Stimulated activated naive CD8-positive, alpha-beta T cell treated with anti-CD3 and anti-CD28 coated beads, Interleukin-15, Interleukin-2, amounts not matched to agents 100 U/mL and 50 U/mL, for 24 hours (primary cell): ENCODE measurements at regions not wholly inside any gene's neighbourhood (a gene's known extent, or its start where the extent isn't known, plus 50 kb on each side); places are given as distances from the start of the nearest gene placed in this dataset.

Experiments used
- ATAC-seq: fragments of 150-1000 bp; cut with Tn5 transposase; one replicate; pipeline ENCODE4 v1.10.0; 2021
- DNase-seq: peaks from one replicate; pipeline ENCODE4 v3.0.0; 2021

DNA sequence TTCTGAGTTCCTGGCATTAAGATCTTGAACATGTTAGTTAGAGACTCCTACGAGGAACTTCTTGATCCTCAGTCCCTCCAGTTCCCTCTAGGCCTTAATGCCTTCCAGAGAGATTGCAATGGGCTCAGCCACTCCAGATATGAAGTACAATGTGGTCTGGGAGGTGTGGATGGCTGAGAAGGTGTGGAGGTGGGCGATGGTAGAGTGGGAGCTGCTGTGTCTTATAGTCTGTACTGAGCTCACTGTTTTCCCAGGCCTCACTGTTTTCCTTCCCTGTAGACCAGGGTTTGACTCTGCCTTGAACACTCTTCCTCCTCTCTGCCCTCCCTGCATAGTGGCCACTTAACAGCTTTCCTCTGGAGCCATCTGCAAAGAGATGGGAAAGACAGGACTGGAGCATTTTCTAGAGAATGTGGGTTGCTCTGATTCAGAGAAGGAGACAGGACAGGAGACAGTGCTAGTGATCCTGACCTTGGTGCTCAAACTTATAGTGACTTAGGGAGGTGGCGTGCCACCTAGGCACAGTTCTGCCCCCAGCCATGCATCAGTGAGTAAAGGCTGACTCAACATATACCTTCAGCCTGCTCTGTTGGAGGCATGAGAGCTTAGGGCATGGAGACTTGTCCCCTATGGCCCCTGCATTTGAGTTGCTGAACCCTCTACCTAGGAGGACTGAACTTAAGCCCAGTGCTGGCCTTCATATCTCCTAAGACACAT is 129.7 kb downstream of the TDRD15 start:
- ATAC-seq (peak; percentile 23), DNase-seq (no peak)

GRCh38 chr2:21254170-21254965 is 130.6 kb downstream of the TDRD15 start:
- ATAC-seq = no peak
- DNase-seq = no peak

GRCh38 chr2:21256006-21256405 is 132.2 kb downstream of the TDRD15 start:
- ATAC-seq (no peak), DNase-seq (no peak)

GRCh38 chr2:21257621-21258020 is 133.9 kb downstream of the TDRD15 start:
- ATAC-seq (no peak), DNase-seq (no peak)

DNA sequence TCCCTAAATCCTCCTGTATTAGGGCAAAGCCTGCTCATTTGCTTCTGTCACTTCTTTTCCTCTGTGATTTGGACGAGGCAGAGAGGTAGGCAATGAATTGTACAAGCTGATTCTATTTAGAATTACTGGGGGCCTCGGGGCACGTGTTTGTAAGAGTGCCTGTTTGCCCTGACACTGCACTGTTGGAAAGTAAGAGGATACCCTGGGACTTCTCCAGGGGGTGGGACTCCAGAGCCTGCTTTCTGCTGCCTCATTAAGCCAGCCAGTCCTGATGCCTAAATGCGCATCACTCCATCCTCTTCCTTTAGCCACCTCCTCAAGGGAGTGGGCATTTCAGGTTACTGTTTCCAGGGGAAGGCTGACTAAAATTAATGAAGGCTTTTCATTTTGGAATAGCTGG is 134.3 kb downstream of the TDRD15 start:
- DNase-seq = no peak
- no peak for ATAC-seq

- ATAC-seq = no peak
- DNase-seq = no peak
These were observed 136.5 kb downstream of the TDRD15 start for GRCh38 chr2:21260311-21260710.

- ATAC-seq (no peak), DNase-seq (no peak)
These were observed 137.8 kb downstream of the TDRD15 start for GRCh38 chr2:21261591-21261990.

DNA sequence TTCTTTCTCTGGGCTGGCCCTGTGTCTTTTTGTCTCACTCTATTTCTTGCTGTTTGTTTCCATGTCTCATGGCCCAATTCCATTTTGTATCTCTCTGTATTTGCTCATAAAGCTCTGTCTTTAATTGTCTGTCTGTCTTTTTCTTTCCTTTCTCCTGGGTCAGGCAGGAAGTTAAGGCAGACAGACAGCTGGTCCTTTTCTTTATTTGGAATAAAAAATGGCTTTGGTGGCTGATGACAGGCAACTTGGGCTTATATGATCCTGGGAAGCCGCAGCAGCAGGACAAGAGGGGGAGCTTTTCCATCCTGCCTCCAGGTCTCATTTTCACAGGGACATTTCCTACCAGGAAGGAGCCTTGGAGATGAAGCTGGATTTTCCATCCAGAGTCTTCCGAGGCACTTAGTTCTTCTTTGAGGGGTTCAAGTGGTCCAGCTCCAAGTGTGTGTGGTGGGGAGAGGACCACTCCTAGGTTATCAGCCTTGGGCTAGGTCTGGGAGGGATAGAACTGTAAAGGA is 138.7 kb downstream of the TDRD15 start:
- DNase-seq = no peak
- no peak for ATAC-seq

DNA sequence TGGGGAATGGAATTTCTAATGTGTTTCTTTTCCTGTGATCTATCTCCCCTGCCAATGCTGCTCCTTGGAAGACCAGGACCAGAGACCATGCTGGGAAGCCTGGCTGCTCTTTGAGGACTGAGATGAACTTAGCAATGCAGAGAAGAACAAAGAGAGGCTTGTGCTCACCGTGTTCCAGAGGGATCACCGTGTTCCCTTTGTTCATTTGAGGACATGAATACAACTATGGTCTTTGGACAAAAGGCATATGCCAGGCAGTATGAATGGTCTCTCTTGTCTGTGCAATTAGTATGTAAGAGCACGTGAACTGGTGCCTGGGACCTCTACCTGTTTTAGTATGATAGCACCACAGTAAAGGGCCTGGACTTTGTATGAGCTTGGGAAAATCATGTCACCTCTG is 139.9 kb downstream of the TDRD15 start:
- no peak for ATAC-seq
- no peak for DNase-seq

GRCh38 chr2:21265752-21266151 is 142.0 kb downstream of the TDRD15 start:
- ATAC-seq = no peak
- no peak for DNase-seq

GRCh38 chr2:21267232-21267835 is 143.6 kb downstream of the TDRD15 start:
- no peak for ATAC-seq
- no peak for DNase-seq

DNA sequence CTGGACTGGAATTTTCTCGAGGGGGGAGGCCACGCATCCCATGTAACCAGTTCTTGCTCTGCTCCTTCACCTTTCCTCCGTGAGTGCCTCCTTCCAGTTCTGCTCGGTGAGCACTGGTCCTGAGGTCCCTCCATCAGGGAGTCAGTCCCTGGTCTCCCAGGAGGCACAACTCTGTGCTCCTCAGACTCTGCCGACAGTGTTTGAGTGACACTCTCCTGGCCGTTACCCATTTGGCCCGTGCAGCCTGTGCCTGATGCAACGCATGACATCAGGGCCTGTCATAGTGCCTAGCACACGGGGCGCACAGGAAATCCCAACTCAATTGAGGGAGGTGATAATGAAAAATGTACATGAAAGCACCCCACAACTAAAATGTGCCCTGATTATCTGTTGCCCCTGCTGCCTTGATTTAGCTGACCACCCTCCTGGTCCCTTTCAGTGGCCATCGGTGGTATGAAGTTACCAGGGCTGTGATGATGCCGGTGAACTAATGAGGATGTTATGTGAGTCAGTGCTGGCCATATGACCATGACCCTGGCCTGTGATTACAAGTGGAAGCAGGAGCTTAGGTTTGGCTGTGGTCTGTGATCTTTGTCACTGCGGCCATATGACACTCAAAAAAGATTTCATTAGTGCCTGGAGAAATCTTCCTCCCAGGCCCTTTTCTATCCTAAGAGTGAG is 144.6 kb downstream of the TDRD15 start:
- ATAC-seq (no peak), DNase-seq (no peak)

- no peak for DNase-seq
- ATAC-seq = no peak
These were observed 145.1 kb downstream of the TDRD15 start for GRCh38 chr2:21268878-21269224.

DNA sequence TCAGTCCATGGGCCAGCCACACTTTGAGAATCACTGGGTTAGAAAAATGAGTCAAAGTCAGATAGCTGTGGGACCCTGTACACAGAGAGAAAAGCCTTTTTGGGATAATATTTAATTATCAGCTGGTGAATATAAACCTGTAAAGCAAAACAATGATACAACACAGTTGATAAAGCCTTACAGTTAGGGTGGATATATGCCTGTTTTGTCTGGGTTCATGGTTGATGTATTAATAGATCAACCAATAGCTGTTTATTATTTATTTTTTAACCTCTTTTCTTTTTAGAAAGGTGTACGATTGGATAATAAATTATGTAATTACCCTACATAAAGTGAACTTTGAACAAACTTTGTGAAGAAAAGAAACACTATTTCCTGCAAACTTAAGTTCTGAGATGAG is 145.6 kb downstream of the TDRD15 start:
- ATAC-seq (no peak), DNase-seq (no peak)

DNA sequence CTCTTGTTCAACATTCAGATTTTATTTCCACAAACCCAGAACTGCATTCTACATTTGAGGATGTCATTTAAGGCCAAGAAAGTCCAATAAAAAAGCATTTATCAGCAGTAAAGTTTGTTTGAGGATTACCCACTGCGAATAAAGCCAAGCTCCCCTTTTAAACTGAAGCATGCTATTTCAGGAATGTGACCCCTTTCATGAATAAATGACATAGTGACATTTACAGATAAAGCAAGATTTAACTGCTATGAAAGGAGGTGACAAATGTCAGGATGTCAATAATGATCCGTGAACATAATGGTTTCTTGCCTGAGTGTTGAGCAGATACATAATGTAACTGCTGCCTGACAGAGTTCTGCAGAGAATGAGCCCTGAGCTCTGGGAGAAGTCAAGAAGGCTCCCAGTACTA is 146.3 kb downstream of the TDRD15 start:
- DNase-seq (no peak), ATAC-seq (no peak)

GRCh38 chr2:21270708-21271122 is 146.9 kb downstream of the TDRD15 start:
- DNase-seq (no peak), ATAC-seq (no peak)

GRCh38 chr2:21276163-21276562 is 152.4 kb downstream of the TDRD15 start:
- DNase-seq (no peak), ATAC-seq (no peak)

GRCh38 chr2:21277068-21278056 is 153.6 kb downstream of the TDRD15 start:
- DNase-seq = no peak
- no peak for ATAC-seq

- no peak for DNase-seq
- no peak for ATAC-seq
These were observed 155.8 kb downstream of the TDRD15 start for GRCh38 chr2:21279525-21279924.

DNA sequence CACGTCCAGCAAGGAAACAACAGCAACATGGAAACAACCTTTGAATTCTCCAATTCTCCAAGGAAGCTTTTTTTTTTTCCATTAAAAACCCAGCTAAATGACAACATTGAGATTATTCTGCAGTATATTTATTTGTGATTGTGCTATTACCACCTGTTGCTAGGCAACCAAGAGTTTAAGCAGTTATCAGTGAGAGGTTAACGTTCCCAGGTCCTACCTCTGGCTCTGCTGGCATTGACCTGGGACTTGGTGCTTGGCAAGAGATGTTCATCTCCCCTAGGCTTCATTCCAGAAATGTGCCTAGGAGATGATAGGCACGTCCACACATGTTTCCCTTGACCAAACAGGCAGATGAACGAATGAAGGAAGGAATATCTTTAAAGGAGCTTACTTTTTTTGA is 157.0 kb downstream of the TDRD15 start:
- ATAC-seq = no peak
- DNase-seq = no peak

DNA sequence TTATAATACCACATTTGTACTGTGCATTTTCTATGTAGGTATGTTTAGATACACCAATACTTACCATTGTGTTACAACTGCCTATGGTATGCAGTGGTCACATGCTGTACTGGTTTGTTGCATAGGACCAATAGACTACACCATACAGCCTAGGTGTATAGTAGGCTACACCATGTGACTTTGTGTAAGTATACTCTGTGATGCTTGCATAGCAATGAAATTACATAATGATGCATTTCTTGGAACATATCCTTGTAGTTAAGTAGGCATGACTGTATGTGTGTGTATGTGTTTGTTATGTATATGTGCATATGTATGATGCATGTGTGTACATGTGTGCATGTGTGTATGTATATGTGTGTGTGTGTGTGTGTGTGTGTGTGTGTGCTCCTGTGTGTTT is 157.6 kb downstream of the TDRD15 start:
- DNase-seq (no peak), ATAC-seq (no peak)
